ENCODE measurements at regions not wholly inside any gene's neighbourhood (a gene's known extent, or its start where the extent isn't known, plus 50 kb on each side); places are given as distances from the start of the nearest gene placed in this dataset.

DNA sequence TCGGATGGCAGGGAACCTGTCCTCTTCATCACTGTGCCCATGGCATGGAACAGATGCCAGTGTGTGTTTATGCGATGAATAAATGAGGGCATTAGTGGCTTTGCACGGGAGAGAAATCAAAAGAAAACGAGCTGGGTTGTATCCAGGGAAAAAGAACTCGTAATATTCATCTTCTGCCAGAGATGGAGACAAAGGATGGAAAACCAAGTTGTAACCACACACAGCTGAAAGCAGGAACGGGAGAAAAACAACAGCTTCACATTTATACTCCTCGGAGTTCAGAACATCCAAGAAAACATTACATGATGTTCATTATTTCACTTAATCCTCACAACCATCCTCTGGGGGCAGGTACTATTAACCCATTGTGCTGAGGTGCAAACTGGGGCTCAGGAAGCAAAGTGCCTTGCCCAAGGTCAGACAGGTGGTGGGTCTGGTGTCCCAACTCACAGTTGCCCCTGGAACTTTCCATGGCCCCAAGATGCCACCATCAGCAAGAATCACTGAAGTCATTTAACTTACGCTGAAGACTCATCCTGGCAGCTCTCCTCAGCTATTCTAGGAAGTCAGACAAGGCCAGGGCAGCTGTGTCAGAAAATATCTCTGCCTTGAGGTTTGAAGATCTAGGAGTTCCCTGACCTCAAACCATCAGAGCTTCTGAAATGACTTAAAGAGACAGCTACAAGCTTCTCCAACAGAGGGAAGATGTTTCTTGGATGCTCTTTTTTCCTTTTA, 250.4 kb downstream of the NSG2 start:
- TF ChIP-seq POLR2AphosphoS5 (IDR thresholded peaks at IDR 0.05; ENCODE audit: low read depth) (no peak), GABPA (IDR thresholded peaks at IDR 0.05; ENCODE audit: low read depth) (no peak), SPI1 (IDR thresholded peaks at IDR 0.05; ENCODE audit: borderline replicate concordance, low read depth) (no peak)
- TF ChIP-seq, protein P1, sequence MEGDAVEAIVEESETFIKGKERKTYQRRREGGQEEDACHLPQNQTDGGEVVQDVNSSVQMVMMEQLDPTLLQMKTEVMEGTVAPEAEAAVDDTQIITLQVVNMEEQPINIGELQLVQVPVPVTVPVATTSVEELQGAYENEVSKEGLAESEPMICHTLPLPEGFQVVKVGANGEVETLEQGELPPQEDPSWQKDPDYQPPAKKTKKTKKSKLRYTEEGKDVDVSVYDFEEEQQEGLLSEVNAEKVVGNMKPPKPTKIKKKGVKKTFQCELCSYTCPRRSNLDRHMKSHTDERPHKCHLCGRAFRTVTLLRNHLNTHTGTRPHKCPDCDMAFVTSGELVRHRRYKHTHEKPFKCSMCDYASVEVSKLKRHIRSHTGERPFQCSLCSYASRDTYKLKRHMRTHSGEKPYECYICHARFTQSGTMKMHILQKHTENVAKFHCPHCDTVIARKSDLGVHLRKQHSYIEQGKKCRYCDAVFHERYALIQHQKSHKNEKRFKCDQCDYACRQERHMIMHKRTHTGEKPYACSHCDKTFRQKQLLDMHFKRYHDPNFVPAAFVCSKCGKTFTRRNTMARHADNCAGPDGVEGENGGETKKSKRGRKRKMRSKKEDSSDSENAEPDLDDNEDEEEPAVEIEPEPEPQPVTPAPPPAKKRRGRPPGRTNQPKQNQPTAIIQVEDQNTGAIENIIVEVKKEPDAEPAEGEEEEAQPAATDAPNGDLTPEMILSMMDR (IDR thresholded peaks at IDR 0.05; ENCODE audit: insufficient read depth, low read length) = no peak
- TF ChIP-seq, protein P2, sequence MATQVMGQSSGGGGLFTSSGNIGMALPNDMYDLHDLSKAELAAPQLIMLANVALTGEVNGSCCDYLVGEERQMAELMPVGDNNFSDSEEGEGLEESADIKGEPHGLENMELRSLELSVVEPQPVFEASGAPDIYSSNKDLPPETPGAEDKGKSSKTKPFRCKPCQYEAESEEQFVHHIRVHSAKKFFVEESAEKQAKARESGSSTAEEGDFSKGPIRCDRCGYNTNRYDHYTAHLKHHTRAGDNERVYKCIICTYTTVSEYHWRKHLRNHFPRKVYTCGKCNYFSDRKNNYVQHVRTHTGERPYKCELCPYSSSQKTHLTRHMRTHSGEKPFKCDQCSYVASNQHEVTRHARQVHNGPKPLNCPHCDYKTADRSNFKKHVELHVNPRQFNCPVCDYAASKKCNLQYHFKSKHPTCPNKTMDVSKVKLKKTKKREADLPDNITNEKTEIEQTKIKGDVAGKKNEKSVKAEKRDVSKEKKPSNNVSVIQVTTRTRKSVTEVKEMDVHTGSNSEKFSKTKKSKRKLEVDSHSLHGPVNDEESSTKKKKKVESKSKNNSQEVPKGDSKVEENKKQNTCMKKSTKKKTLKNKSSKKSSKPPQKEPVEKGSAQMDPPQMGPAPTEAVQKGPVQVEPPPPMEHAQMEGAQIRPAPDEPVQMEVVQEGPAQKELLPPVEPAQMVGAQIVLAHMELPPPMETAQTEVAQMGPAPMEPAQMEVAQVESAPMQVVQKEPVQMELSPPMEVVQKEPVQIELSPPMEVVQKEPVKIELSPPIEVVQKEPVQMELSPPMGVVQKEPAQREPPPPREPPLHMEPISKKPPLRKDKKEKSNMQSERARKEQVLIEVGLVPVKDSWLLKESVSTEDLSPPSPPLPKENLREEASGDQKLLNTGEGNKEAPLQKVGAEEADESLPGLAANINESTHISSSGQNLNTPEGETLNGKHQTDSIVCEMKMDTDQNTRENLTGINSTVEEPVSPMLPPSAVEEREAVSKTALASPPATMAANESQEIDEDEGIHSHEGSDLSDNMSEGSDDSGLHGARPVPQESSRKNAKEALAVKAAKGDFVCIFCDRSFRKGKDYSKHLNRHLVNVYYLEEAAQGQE (IDR thresholded peaks at IDR 0.05; ENCODE audit: insufficient replicate concordance, low read depth) = no peak
